Embryonic facial prominence (tissue), 1 donor: ENCODE measurements at regions not wholly inside any gene's neighbourhood (a gene's known extent, or its start where the extent isn't known, plus 50 kb on each side); places are given as distances from the start of the nearest gene placed in this dataset.
A peak's percentile ranks its signal among the peaks of the same experiment; 100 is the strongest.

ENCODE experiments used
- DNase-seq: peaks from one replicate; pipeline ENCODE4 v3.0.0-alpha.2; 2016; ENCODE audit errors: extremely low spot score

DNA sequence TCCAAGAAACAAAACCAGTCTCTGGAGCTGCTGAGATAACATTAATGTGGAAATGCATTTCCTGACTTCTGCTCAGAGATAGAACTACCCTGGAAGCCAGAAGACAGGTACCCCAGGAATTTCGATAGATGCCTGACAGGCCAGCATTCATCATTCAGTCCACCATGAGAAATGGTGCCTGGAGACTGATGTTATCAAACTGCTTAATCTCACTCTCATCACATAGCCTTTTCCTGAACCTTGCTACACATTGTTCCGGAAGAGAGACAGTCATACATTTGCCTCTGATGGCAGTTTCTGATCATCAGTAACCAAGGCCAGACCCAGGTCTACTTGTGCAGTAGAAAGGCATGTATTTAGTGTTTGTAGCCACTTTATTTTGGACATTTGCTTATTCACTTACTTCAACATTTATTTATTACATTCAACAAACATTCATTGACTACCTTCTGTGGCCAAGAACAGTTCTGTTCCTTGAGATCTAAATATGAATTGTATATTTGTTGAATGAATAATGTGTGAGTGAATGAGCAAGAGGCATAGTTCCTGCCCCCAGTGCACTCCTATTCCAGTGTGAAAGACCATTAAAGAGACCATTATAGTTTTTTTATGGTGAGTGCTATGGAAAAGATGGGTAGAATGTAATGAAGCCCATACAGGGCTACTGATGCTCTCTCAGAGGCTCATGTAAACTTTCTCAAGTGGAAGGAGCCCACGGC is 485.7 kb downstream of the NUF2 start:
- DNase-seq: no peak

GRCh38 chr1:163813251-163813650 is 491.5 kb downstream of the NUF2 start:
- no peak for DNase-seq

GRCh38 chr1:163820226-163820625 is 498.5 kb downstream of the NUF2 start:
- DNase-seq: no peak

DNA sequence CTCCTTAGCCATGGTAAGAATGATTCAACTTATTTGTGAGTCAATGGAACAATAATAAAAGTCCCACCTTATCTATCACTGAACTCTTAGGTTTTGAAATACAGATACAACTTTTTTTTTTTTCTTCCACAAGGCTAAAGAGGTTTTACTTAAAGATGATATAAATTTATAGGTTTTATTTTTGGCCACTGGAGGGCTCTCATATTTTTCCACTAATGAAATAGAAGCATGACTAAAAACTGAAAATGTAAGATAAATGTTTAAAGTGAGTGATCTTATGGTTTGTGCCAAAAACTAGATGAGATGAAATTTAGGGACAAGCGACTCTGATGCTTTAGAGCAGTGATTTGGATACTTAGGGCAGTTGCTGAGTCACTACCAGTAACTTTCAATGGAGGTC is 499.0 kb downstream of the NUF2 start:
- no peak for DNase-seq

DNA sequence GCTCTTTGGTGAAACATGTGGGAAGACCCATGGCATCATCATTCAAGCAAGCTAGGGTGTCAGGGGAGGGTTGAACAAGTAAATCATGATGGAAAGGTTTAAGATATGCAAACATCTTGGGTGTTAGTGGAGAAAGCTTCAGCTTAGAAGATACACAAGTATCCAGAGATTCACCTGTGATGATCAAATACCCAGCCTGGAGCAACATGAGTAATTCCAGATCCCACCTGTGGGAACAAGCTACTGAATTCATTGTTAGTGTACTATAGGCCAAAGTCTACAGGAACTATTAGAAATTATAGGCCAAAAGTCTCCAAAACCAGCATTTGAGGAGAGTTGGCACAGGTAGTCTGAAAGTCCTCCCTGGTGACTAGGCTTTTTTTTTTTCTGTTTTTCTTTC is 499.9 kb downstream of the NUF2 start:
- no peak for DNase-seq

GRCh38 chr1:163823017-163823416 is 501.3 kb downstream of the NUF2 start:
- no peak for DNase-seq

DNA sequence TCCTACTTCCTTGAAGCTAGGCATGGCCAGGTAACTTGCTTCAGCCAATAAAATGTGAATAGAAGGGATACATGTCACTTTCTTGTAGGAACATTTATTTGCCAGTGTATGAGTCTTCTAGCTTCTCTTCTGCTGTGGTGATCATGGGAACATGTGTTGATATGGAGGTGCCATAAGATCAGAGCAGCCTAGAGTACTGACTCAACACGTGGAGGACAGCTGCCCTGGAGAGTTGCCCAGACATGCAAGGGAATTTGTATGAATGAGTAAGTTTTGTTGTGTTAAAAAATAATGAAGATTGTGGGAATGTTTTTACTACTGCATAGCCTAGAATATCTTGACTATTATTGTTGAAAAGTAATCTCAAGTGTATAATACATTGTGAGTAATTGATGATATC is 502.3 kb downstream of the NUF2 start:
- no peak for DNase-seq

DNA sequence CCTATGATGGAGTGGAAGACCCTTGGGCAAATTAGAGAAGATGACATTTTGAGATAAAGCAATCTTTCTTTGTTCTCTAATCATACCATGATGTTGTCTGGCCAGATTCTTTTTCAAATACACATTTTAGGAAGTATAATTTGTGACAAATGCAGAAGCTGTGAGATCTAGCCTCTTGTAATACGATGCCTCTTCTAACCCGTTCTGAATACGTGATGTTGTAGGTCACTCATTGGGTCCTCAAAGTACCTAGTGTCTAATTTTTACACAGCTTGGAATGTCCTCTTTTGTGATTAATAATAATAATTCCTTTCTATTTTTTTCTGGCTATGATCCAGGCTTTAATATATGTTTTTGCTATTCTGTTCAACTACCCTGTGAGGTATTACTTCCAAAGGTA is 502.7 kb downstream of the NUF2 start:
- DNase-seq: no peak

GRCh38 chr1:163826500-163826899 is 504.7 kb downstream of the NUF2 start:
- no peak for DNase-seq

GRCh38 chr1:163834778-163835177 is 513.0 kb downstream of the NUF2 start:
- DNase-seq: no peak

DNA sequence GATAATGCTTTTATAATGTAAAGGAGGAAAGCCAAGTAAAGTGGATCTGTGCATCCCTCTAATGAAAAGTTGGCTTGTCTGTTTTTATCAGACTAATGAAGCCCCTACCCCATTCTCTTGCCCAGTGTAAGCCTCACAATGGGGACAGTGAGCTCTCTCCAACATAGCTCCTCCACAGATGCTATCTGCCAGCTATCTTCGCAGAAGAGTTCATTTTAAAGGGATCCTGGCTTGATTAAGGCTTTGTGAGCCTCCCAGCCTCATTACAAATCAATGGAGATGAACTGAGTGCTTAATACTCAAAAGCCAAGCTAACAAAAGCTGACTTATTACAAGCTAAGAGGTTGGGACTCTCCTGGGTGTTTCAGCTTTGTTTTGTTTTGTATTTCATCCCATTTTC is 514.7 kb downstream of the NUF2 start:
- no peak for DNase-seq

DNA sequence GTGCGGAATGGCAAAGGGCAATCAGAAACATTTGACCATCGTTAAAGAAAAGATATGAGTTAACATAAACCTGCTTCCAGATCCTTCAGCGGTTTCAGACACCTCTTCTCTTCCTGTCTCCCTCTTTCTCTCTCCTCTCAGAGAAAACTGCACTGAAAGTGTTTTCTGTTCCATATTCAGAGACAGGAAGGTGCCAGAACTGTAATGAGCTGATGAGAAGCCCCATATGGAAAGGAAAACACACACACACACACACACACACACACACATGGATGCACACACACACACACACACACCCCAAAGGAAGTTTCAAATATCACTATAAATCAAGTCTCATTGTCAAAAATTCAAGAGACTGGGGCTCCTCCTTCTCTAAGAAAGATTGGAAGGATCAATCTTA is 515.5 kb downstream of the NUF2 start:
- no peak for DNase-seq

GRCh38 chr1:163842571-163842970 is 520.8 kb downstream of the NUF2 start:
- no peak for DNase-seq

DNA sequence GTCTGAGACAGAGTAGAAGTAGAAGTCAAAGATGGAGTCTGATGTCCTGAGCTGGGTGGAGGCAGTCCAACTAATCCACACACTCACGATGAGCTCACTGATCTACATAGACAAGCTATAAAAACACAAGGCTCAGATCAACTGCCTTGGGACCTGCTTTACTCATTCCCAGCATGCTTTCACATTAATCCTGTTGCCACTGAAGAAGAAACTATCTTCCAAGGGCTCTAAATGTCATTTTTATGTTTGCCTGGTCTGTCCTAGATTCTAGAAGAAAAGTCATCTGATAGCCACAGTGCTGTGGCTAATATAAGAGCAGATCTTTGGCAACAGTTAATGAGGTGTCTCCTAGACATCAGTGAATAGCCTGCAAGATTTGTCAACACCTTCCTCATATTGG is 522.7 kb downstream of the NUF2 start:
- DNase-seq: no peak

DNA sequence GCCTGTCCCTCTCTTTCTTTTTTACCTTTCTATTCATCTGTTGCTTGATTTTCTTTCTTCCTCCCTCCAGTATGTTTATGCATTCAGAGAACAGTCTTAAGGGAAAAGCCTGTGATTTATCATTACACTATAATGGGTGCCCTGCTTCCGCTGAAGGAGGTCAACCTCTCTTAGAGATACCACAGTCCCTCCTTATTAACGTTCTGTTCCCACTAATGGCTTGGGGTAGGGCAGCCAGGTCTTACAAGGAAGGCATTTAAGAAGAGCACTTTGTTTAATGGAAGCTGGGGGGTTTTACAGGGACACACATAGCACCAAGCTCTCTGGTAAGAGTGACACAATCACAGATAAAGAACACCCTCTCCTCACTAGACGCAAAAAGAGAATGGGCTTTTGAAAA is 523.5 kb downstream of the NUF2 start:
- DNase-seq: no peak

- no peak for DNase-seq
Measured at GRCh38 chr1:163863731-163864130, 542.0 kb downstream of the NUF2 start.

DNA sequence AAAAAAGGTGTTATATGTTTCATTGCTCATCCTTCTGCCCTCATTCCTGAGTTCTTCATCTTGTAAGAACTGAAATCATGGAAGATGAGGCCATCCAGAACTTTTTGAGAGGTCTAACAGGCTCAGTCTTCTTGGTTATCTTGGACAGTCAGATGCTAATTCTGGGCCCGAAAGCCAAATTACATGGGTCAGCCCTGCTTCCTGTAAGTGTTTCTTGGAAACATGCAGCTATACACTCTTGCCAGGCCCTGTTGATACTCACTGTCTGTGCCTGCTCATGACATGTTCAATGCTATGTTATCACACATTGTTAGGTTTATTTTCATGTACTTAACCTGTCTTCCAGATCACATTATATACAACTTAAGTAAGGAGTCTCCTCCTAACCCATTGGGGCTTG is 542.5 kb downstream of the NUF2 start:
- no peak for DNase-seq

DNA sequence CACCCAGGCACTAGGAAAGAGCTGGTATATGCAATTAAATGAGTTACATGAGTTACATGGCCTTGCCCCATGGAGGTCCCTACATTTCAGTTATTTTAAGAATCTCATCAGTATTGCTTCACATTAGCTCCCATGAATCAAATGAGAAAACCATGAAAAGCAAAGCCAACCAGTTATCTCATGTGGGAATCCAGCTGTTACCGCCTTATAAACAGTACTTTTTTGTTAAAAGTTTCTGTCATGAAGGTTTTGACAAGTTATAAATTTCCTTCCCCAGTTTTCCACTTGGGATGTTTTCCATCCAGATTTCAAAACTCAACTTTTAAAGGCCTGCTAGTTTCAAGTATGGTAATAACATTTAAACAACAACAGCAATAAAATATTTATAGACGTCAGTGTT is 544.8 kb downstream of the NUF2 start:
- DNase-seq: no peak

DNA sequence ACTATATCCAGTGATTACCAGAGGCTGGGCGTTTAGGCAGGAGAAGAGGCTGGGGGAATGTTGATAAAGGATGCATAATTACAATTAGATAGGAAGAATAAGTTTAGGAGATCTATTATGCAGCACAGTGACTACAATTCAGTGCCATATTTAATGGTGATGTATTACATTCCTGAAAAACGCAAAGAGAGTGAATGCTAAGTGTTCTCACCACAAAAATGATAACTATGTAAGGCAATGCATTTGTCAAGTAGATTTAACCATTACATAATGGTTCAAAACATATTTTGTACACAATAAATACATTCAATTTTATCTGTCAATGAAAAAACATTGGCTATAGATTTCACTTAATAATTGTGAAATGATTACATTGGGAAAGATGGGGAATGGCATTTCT is 548.9 kb downstream of the NUF2 start:
- DNase-seq: no peak

GRCh38 chr1:163872067-163872466 is 550.3 kb downstream of the NUF2 start:
- DNase-seq: no peak

DNA sequence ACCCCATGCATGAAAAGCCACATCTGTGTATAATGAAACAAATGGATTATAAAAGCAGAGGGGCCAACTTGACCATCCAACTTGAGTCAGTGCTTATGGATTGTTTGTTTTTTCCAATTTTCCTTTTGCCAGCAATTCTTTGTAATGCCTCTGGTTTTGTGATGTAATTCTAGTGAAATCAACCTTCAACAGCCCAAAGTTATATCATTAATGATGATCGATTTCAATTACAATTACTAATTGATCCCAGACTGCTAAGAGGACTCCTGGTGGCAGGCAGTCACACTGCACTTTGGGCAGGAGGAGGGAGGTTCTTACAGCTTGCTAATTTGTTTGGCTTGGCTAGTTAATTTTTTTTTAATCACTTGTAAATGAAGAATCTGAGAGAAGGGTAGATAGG is 552.3 kb downstream of the NUF2 start:
- DNase-seq: no peak

GRCh38 chr1:163875200-163875926 is 553.6 kb downstream of the NUF2 start:
- peak; percentile 31 for DNase-seq

DNA sequence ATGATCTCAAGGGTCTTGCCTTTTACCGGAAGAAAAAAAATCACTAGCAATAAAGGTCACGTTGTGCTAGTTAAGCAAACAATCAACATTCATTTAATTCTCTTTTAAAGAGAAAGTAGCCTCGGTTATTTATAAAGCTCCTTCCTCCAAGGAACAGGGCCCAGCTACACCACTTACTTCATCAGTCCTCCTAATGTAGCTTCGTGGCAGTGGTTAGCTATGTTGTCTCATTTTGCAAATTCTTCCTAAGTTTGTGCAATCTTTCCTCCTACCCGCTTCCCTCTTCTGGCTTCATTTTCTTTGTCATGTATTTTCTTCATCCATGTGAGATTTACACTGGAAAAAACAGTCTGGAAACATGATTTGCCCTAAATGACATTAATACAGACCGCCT is 554.2 kb downstream of the NUF2 start:
- no peak for DNase-seq

DNA sequence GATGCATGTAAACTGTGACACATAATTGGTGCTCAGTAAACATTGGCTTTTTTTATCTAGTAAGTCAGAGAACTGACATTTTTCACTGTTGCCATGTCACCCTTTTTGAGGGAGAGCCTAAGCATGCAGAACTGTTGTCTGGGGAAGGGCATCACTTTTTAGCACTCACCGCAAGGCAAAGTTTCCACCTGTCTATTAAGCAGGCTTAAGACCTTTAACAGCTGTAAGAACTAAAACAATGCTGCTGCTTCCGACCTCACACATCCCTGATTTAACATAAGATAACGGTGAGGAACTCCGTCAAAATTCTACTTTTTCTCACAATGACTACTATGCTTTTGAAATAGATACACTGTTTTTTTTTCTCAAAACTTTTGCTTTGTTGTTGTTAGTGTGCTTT is 554.8 kb downstream of the NUF2 start:
- no peak for DNase-seq
